Hepatic stellate cell (primary cell): ENCODE measurements at regions not wholly inside any gene's neighbourhood (a gene's known extent, or its start where the extent isn't known, plus 50 kb on each side); places are given as distances from the start of the nearest gene placed in this dataset.

Experiments used
- DNase-seq: peaks from one replicate; pipeline ENCODE4 v3.0.0; 2011; ENCODE audit warnings: low spot score

- no peak for DNase-seq
Measured at GRCh38 chr6:165876588-165876987, 213.5 kb upstream of the PDE10A start.

DNA sequence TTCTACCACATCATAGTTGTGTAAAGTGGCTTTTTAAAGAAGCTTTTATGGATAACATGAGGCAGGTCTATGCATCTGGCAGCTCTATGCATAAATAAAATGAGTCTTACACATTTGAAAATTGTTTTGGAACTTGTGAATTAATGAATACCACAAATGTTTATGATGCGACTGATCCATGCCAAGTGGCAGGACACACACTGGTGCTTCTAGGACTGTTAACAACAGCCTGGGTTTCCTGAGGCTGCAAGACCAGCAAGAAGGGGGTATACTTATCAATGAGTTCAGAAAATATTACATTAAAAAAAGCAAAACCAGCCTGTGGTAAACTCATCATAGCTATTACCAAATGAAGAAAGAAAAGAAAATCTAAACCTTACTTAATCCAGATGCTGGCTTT, 212.9 kb upstream of the PDE10A start:
- DNase-seq: no peak

DNA sequence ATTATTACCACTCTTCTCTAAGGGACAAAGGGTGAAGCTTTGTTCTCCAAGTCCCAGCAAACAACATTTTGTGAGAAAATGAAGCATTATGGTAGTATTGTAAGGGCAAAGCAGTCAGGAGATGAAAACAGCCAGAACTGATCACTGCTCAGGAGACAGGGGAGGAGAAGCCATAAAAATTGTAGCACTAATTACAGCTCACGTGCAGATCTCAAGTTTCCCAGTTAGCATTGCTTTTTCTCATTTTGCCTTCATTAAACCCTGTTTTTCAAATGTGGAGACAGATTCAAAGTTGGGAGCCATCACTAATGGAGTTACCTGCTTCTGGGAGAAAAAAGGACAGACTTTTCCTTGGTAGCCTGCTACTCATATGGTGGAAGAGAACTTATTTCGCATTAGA, 210.9 kb upstream of the PDE10A start:
- no peak for DNase-seq

- no peak for DNase-seq
Measured at GRCh38 chr6:165872811-165873210, 209.8 kb upstream of the PDE10A start.

DNA sequence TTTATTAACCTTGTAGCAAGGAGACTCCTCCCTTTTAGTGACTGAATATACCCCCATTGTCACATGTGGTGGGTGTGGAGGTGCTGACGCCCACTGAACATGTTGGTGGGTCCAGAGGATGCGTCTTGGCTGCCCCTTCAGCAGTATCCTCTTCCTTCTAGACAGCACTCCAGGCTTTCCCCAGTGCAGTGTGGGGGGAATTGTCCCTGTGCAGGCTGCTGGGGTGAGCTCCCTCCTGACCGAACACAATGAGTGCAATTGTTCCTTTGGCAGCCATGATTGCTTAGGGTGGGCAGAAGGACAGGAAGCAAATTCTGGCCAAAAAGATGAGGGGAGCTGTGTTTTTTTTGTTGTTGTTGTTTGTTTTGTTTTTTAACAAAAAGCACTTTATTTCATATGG, 209.3 kb upstream of the PDE10A start:
- no peak for DNase-seq

- DNase-seq: no peak
Measured at GRCh38 chr6:165871571-165871970, 208.5 kb upstream of the PDE10A start.

DNA sequence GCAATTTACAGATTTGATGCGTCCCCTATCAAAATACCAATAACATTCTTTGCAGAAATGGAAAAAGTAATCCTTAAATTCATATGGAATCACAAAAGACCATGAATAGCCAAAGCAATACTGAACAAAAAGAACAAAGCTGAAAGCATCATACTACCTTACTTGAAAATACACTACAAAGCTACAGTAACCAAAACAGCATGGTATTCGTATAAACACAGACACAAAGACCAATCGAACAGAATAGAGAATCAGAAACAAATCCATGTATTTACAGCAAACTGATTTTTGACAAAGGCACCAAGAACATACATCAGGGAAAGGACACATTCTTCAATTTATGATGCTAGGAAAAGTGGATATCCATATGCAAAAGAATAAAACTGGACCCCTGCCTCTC, 206.5 kb upstream of the PDE10A start:
- DNase-seq: no peak

DNA sequence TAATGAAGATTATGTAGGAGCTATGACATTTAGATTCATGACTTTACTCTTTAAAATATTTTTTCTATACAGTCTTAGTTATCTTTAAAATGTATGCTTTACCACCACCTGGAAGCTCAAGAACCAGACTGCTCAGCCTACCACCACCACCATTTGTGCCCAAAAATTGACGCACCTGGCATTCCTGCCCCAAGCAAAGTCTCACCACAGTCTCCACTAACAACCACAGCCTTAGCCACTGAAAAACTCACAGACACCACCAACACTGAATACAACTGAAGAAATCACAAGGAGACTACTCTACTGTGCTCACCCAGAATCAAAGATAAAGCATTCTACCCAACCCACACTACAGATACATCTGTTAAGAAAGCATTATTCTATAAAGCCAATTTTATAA, 201.9 kb upstream of the PDE10A start:
- DNase-seq: no peak

- DNase-seq: no peak
Measured at GRCh38 chr6:165864218-165864617, 201.2 kb upstream of the PDE10A start.

- no peak for DNase-seq
Measured at GRCh38 chr6:165863801-165864200, 200.8 kb upstream of the PDE10A start.

DNA sequence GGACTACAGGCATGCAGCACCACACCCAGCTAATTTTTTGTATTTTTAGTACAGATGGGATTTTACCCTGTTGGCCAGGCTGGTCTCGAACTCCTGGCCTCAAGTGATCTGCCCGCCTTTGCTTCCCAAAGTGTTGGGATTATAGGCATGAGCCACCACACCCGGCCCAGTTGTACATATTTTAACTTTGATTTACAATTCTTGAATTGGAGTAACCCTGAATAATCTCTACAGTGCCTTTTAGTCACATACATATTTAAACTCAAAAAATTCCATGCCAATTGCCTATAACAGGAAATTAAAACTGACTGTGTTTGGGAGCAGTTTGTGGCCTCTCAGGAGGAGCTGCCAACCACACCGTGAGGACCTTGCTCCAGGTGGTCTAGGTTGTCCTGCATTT, 199.8 kb upstream of the PDE10A start:
- no peak for DNase-seq

- DNase-seq: no peak
Measured at GRCh38 chr6:165861226-165861625, 198.2 kb upstream of the PDE10A start.

GRCh38 chr6:165858586-165858985, 195.5 kb upstream of the PDE10A start:
- peak; percentile 61 for DNase-seq

DNA sequence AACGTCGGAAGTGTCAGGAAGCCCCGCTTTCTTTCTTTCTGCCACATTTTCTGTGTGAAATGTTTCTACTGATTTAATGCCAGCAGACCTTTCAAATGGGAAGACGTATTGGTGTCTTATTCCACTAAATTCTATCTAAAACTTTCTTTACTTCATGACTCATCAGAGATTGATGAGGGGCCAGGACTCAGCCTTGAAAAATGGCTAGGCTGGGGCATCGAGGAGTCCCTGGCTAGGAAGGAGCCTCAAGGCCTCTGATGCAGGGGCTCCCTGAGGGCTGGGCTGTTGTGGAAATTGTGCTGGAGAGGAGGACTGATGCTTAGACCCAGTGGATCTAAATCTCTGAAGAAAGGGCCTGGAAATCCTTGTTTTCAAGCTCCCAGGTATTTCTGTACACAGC, 192.8 kb upstream of the PDE10A start:
- no peak for DNase-seq

GRCh38 chr6:165854863-165855593, 192.0 kb upstream of the PDE10A start:
- no peak for DNase-seq

- no peak for DNase-seq
Measured at GRCh38 chr6:165854061-165854862, 191.2 kb upstream of the PDE10A start.

GRCh38 chr6:165852676-165853075, 189.6 kb upstream of the PDE10A start:
- no peak for DNase-seq

DNA sequence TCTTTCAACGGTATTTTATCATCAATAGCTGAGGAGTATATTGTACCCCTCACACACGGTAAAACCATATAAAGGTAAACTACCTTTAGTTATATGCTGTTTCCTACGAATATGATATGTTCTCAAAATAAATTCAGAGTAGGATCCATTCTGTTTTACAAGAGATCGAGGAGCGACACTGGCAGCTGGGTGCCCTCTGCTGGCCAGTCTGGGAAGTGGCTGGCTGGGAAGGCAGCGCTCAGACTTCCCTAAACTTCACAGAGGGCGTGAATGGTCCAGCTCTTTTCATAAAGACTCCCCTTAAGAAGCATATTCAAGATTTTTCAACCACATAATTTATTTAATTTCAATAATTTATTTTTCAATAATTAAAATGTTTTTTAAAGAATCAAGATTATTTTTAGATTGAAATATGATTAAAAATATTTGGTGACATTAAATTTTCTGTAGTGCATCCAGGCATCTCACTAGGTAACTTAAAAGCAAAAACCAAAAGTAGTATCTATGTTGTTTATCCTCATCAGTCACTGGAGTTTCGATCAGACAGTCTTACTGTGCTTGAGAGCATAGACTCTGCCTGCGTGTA, 187.5 kb upstream of the PDE10A start:
- peak; percentile 78 for DNase-seq

DNA sequence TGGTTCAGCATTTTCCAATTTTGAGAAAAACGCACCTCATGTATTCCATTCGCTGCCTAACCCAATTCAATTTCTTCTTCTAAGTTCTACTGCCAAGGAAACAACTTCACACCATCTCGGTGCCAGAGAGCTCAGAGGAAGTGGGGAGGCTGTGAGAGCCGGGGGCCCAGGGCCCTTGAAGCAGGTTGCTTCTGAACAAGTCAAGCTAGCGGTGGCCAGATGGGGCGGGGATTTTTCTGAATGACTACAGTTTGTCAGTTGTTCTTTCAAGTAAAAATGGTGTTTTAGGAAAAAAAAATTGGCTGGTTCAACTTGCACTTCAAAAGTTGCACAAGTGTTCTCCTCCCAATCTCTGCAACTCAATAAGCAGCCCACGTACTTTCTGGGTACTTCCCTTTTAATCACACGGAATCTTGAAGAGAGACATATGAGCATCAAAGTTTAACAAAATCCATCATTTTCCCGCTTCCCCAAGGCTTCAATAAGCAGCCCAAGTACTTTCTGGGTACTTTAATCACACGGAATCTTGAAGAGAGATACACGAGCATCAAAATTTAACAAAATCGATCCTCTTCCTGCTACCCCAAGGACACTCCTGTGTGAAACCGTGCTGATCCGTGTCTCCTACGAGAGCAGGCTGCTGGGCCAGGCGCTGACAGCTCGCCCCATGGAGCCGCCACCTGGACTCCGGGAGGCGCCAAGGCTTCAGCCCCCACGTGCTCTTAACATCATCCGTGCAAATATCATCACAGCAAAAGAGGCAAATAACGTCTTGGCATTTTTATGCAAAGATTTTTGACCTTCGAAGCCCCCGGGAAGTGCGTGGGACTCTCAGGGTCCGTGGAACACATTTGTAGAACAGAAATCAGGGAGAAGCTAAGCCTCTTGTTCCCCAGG, 186.7 kb upstream of the PDE10A start:
- no peak for DNase-seq

GRCh38 chr6:165848086-165848426, 185.0 kb upstream of the PDE10A start:
- no peak for DNase-seq

DNA sequence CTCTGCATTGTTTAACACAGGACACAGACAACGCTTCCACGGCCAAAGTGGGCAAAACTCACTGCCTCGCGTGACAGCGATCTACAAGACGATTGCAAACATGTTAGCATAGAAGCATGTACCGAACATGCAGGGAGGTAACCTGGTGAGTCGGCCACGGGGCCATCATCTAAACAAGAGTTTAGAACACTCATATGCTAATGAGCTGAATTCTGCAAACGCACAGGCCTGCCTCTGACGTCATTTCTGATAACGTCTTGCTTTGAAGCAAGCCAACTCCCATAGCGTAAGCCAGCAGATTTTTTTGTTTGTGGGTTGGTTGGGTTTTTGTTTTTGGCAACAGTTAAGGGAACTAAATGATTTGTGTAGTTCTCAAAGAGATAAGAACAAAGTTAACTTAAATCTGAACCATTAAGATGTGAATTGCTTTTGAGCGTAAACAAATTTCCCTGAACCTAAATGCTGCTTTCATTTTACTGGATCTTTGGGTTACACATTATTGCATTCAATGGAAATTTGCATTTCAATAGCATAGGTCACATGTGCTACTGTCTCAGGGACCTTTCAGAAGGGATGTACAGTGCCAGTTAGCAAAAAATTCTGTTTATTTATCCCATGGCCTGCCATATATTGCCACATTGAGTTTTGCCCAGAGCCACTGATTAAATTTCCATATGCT, 184.5 kb upstream of the PDE10A start:
- no peak for DNase-seq
